HL-60 (cell line): ENCODE measurements at regions not wholly inside any gene's neighbourhood (a gene's known extent, or its start where the extent isn't known, plus 50 kb on each side); places are given as distances from the start of the nearest gene placed in this dataset.

Experiments used
- DNase-seq, 2 experiments: peaks; one replicate each; pipeline ENCODE4 v3.0.0-alpha.2; 2010 to 2020; ENCODE audit warnings: low read depth in 1 of 2, low spot score in 1 of 2
- H3K27ac ChIP-seq: fragments of 250-450 bp; sonication (Bioruptor Pico); replicated peaks from 2 replicates; pipeline ENCODE4 v1.5.1; 2020; ENCODE audit warnings: mild to moderate bottlenecking, moderate library complexity
- H3K27me3 ChIP-seq: fragments of 250-450 bp; sonication (Bioruptor Pico); 2 replicates; pipeline ENCODE4 v1.5.1; 2021; ENCODE audit warnings: mild to moderate bottlenecking, moderate library complexity; ENCODE audit not compliant: insufficient read depth, poor library complexity, severe bottlenecking
- H3K4me3 ChIP-seq: replicated peaks from 2 replicates; pipeline ENCODE4 v1.5.1; 2011; ENCODE audit warnings: mild to moderate bottlenecking, control low read depth, low read length; ENCODE audit not compliant: insufficient read depth
- GABPA ChIP-seq: IDR thresholded peaks from 2 replicates; pipeline ENCODE4 v1.6.1; 2012; ENCODE audit warnings: low read depth
- POLR2AphosphoS5 ChIP-seq: IDR thresholded peaks from 2 replicates; pipeline ENCODE4 v1.6.1; 2012; ENCODE audit warnings: low read depth
- SPI1 ChIP-seq: IDR thresholded peaks from 2 replicates; pipeline ENCODE4 v1.6.1; 2012; ENCODE audit warnings: low read depth, mild to moderate bottlenecking, borderline replicate concordance
- TF ChIP-seq, protein P1 (sequence below): IDR thresholded peaks from 2 replicates; pipeline ENCODE4 v1.6.1; 2012; ENCODE audit warnings: low read depth; ENCODE audit not compliant: insufficient replicate concordance
- TF ChIP-seq, protein P2 (sequence below): IDR thresholded peaks from one replicate; pipeline ENCODE4 v1.5.1; 2011; ENCODE audit warnings: low read length, control low read depth, inconsistent platforms; ENCODE audit not compliant: insufficient read depth

GRCh38 chr3:165466856-165467255 lies 270.7 kb upstream of the SLITRK3 start:
- Histone ChIP-seq H3K27ac (no peak overlapping the region), H3K4me3 (no peak overlapping the region), H3K27me3 (no peaks in the 10 kb centered on the region)
- TF ChIP-seq, protein P1, sequence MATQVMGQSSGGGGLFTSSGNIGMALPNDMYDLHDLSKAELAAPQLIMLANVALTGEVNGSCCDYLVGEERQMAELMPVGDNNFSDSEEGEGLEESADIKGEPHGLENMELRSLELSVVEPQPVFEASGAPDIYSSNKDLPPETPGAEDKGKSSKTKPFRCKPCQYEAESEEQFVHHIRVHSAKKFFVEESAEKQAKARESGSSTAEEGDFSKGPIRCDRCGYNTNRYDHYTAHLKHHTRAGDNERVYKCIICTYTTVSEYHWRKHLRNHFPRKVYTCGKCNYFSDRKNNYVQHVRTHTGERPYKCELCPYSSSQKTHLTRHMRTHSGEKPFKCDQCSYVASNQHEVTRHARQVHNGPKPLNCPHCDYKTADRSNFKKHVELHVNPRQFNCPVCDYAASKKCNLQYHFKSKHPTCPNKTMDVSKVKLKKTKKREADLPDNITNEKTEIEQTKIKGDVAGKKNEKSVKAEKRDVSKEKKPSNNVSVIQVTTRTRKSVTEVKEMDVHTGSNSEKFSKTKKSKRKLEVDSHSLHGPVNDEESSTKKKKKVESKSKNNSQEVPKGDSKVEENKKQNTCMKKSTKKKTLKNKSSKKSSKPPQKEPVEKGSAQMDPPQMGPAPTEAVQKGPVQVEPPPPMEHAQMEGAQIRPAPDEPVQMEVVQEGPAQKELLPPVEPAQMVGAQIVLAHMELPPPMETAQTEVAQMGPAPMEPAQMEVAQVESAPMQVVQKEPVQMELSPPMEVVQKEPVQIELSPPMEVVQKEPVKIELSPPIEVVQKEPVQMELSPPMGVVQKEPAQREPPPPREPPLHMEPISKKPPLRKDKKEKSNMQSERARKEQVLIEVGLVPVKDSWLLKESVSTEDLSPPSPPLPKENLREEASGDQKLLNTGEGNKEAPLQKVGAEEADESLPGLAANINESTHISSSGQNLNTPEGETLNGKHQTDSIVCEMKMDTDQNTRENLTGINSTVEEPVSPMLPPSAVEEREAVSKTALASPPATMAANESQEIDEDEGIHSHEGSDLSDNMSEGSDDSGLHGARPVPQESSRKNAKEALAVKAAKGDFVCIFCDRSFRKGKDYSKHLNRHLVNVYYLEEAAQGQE: no peak
- no peak for TF ChIP-seq GABPA
- TF ChIP-seq POLR2AphosphoS5: no peak
- TF ChIP-seq SPI1: no peak
- TF ChIP-seq, protein P2, sequence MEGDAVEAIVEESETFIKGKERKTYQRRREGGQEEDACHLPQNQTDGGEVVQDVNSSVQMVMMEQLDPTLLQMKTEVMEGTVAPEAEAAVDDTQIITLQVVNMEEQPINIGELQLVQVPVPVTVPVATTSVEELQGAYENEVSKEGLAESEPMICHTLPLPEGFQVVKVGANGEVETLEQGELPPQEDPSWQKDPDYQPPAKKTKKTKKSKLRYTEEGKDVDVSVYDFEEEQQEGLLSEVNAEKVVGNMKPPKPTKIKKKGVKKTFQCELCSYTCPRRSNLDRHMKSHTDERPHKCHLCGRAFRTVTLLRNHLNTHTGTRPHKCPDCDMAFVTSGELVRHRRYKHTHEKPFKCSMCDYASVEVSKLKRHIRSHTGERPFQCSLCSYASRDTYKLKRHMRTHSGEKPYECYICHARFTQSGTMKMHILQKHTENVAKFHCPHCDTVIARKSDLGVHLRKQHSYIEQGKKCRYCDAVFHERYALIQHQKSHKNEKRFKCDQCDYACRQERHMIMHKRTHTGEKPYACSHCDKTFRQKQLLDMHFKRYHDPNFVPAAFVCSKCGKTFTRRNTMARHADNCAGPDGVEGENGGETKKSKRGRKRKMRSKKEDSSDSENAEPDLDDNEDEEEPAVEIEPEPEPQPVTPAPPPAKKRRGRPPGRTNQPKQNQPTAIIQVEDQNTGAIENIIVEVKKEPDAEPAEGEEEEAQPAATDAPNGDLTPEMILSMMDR: no peak
- DNase-seq: no peak

DNA sequence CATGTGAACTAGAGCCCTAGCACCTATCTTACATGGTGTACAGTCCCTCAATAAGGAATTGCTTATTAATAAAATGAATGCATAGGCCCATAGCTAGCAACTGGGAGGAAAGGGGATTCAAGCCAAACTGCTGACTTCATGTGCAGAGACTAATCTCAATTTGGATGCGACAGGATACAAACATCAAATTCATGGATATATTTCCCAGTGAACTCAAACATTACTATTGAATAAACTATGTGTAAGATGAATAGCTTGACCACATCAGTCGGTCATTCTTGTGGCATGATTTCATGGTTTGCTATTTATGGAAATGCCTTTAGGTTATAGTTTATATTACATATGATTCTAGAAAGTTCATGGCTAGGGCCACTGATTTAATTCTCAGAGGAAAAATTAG lies 268.6 kb upstream of the SLITRK3 start:
- no peaks in the 10 kb centered on the region for H3K27me3 ChIP-seq
- no peak overlapping the region for H3K4me3 ChIP-seq
- DNase-seq: no peak
- no peak overlapping the region for H3K27ac ChIP-seq
- TF ChIP-seq, protein P2: no peak
- TF ChIP-seq POLR2AphosphoS5 (no peak), SPI1 (no peak), GABPA (no peak)
- TF ChIP-seq, protein P1: no peak

- Histone ChIP-seq H3K27me3 (no peaks in the 10 kb centered on the region), H3K27ac (no peak overlapping the region), H3K4me3 (no peak overlapping the region)
- DNase-seq: no peak
- TF ChIP-seq, protein P1: no peak
- TF ChIP-seq, protein P2: no peak
- TF ChIP-seq POLR2AphosphoS5 (no peak), SPI1 (no peak), GABPA (no peak)
These were observed 267.3 kb upstream of the SLITRK3 start for GRCh38 chr3:165463531-165463930.
